Panc1 (cell line): ENCODE measurements at regions not wholly inside any gene's neighbourhood (a gene's known extent, or its start where the extent isn't known, plus 50 kb on each side); places are given as distances from the start of the nearest gene placed in this dataset.

Experiments
- ATAC-seq: fragments of 200-7000 bp; cut with Tn5 transposase; 2 replicates; pipeline ENCODE4 v1.9.1; 2020; ENCODE audit warnings: mild to moderate bottlenecking, moderate library complexity
- BruUV-seq: library from RNA; stranded (reverse); fragments of 400-500 nt; replicated peaks from 2 replicates; lab custom pipeline; 2021; lab: Mats Ljungman, UMichigan
- CTCF ChIA-PET: fragments of 300-600 bp; sonication (Branson Sonifier 250); formaldehyde crosslinking; loops from one replicate; lab custom pipeline; 2022; ENCODE audit warnings: antibody characterized with exemption; lab: Charles Lee
- POLR2A ChIA-PET: fragments of 300-600 bp; sonication (Branson Sonifier 250); formaldehyde crosslinking; loops from one replicate; lab custom pipeline; 2022; ENCODE audit warnings: antibody characterized with exemption; lab: Charles Lee
- DNase-seq: peaks from one replicate; pipeline ENCODE4 v3.0.0-alpha.2; 2010; ENCODE audit warnings: low read depth, low spot score
- H3K27ac ChIP-seq: 2 replicates; pipeline ENCODE4 v1.5.1; 2011; ENCODE audit warnings: mild to moderate bottlenecking, low read length, inconsistent platforms
- H3K27me3 ChIP-seq: fragments of 200-500 bp; sonication (Bioruptor generic); 2 replicates; pipeline ENCODE4 v1.6.0; 2014; ENCODE audit warnings: low read length, inconsistent platforms; ENCODE audit not compliant: control insufficient read depth, insufficient read depth
- H3K36me3 ChIP-seq: fragments of 200-500 bp; sonication (Bioruptor generic); 2 replicates; pipeline ENCODE4 v1.5.1; 2014; ENCODE audit warnings: inconsistent platforms, mild to moderate bottlenecking, low read length, moderate library complexity; ENCODE audit not compliant: control insufficient read depth, insufficient read depth
- H3K4me1 ChIP-seq: 2 replicates; pipeline ENCODE4 v1.5.1; 2011; ENCODE audit warnings: inconsistent platforms, mild to moderate bottlenecking, low read length, moderate library complexity; ENCODE audit not compliant: control insufficient read depth, insufficient read depth
- H3K4me3 ChIP-seq, 2 experiments: 2 replicates each; pipeline ENCODE4 v1.5.1; 2011 to 2012; ENCODE audit warnings: low read depth in 2 of 2, low read length in 2 of 2, mild to moderate bottlenecking in 2 of 2, inconsistent platforms in 1 of 2, moderate library complexity in 1 of 2
- H3K9me3 ChIP-seq: fragments of 200-500 bp; sonication (Bioruptor generic); 2 replicates; pipeline ENCODE4 v1.5.1; 2014; ENCODE audit warnings: low read depth, mild to moderate bottlenecking, inconsistent platforms, low read length, moderate library complexity; ENCODE audit not compliant: control insufficient read depth, insufficient read depth
- CTCF ChIP-seq: fragments of 450-650 bp; IDR thresholded peaks from 2 replicates; pipeline ENCODE4 v1.5.1; 2017; ENCODE audit warnings: mild to moderate bottlenecking
- POLR2AphosphoS5 ChIP-seq: IDR thresholded peaks from 2 replicates; pipeline ENCODE4 v1.6.1; 2012; ENCODE audit warnings: mild to moderate bottlenecking, low read depth, low read length, moderate library complexity
- REST ChIP-seq, 2 experiments: IDR thresholded peaks; 2 replicates each; pipeline ENCODE4 v1.6.1; 2011 to 2012; ENCODE audit warnings: low read depth in 2 of 2, control low read depth in 1 of 2, low read length in 1 of 2, mild to moderate bottlenecking in 1 of 2, moderate library complexity in 1 of 2; ENCODE audit not compliant: insufficient read depth in 1 of 2
- TCF7L2 ChIP-seq: IDR thresholded peaks from 2 replicates; pipeline ENCODE4 v1.6.1; 2011; ENCODE audit warnings: mild to moderate bottlenecking, low read depth, low read length, inconsistent platforms
- in situ Hi-C: cut with HindIII; loops from 2 replicates; pipeline ENCODE4 v1.10.0; 2016; ENCODE audit warnings: low sequenced_read_pairs, low pct_unique_long_range_greater_than_20kb
- intact Hi-C: fragments of 100-400 bp; cut with micrococcal nuclease; formaldehyde crosslinking; loops from one replicate; pipeline ENCODE4 v1.10.0; 2022; ENCODE audit not compliant: unreplicated experiment

GRCh38 chr15:93168910-93169309 is 79.9 kb upstream of the RGMA start:
- ATAC-seq (no peak), DNase-seq (no peak)
- no peak for TF ChIP-seq REST (IDR thresholded peaks at IDR 0.05; ENCODE audit: insufficient read depth in 1 of 2, low read depth in 2 of 2, low read length in 1 of 2)
- Histone ChIP-seq H3K27ac (no peak overlapping the region), H3K36me3 (no peaks in the 10 kb centered on the region), H3K27me3 (peaks cover 11% of the 10 kb centered on the region), H3K9me3 (no peaks in the 10 kb centered on the region), H3K4me3 (no peak overlapping the region), H3K4me1 (no peaks in the 10 kb centered on the region)
- ChIA-PET POLR2A (interaction anchor here (0.6 kb wide), 1 partner anchor 942 kb away, joined by 5 read pairs; no protein-coding TSS in a partner anchor), CTCF (no interaction called here)
- no TSS peak for BruUV-seq
- intact Hi-C loops, result no loop called here
- in situ Hi-C loops, result no loop called here

- CTCF ChIA-PET, result no interaction called here
- in situ Hi-C loops (no loop called here), intact Hi-C loops (no loop called here)
- ATAC-seq (peak; percentile 83), DNase-seq (no peak)
- Histone ChIP-seq H3K4me3 (no peak overlapping the region), H3K27me3 (peaks cover 15% of the 10 kb centered on the region), H3K36me3 (no peaks in the 10 kb centered on the region), H3K27ac (no peak overlapping the region), H3K4me1 (no peaks in the 10 kb centered on the region), H3K9me3 (no peaks in the 10 kb centered on the region)
- POLR2A ChIA-PET, result no interaction called here
- TF ChIP-seq REST (IDR thresholded peaks at IDR 0.05; ENCODE audit: insufficient read depth in 1 of 2, low read depth in 2 of 2, low read length in 1 of 2) (no peak), TCF7L2 (no peak), POLR2AphosphoS5 (no peak), CTCF (no peak)
- no TSS peak for BruUV-seq
Measured at GRCh38 chr15:93167291-93167690, 78.3 kb upstream of the RGMA start.
